Spleen (tissue), 7 donors: ENCODE measurements at regions not wholly inside any gene's neighbourhood (a gene's known extent, or its start where the extent isn't known, plus 50 kb on each side); places are given as distances from the start of the nearest gene placed in this dataset.

Source experiments
- POLR2A ChIP-seq, 3 donors: fragments of 450-650 bp; IDR thresholded peaks; one replicate each; pipeline ENCODE4 v1.5.1; 2017; ENCODE audit warnings: antibody characterized with exemption in 3 of 3, mild to moderate bottlenecking in 1 of 3
- POLR2AphosphoS5 ChIP-seq, 3 donors: sonication (generic); formaldehyde crosslinking; IDR thresholded peaks; one replicate each; pipeline ENCODE4 v1.5.1; 2017; ENCODE audit warnings: antibody characterized with exemption in 3 of 3
- TF ChIP-seq, protein P1 (sequence below), 11 experiments: fragments of 200-600 bp in 7 of 11; fragments of 450-650 bp in 4 of 11; sonication (generic) in 4 of 11; IDR thresholded peaks in 8 of 11; conservative IDR thresholded peaks in 3 of 11; 1 replicate in 7 of 11; 2 replicates in 4 of 11; pipeline versions ENCODE4 v1.4.0 to v1.8.0; 2016 to 2021; ENCODE audit warnings: antibody characterized with exemption in 11 of 11, inconsistent platforms in 4 of 11, mild to moderate bottlenecking in 1 of 11
- donor health status: DM: no; HTN: no; CAD: no; lungs with moderate emphysema.
- donor health status: DM: no; HTN: no; CAD: no.
- donor health status: DM: no; HTN: no; CAD: no.

DNA sequence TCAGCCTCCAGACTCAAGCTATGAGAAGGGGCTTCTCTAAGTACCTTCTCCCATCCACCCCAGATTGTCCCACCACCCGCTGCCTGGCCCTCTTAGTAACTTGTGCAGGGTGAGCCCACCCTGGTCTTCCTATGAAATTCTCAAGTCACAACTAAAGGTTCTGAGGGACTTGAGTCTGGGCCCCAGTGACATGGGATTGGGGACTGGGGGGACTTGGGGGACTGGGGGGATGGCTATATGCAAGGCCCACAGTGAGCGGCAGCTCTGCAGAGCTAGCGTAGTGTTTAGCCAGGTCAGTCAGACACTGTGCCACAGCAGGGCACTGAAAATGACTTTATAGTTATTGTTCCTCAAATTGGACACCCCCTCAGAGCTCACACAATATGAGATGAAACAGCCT lies 622.3 kb upstream of the CADM1 start:
- TF ChIP-seq, protein P1, sequence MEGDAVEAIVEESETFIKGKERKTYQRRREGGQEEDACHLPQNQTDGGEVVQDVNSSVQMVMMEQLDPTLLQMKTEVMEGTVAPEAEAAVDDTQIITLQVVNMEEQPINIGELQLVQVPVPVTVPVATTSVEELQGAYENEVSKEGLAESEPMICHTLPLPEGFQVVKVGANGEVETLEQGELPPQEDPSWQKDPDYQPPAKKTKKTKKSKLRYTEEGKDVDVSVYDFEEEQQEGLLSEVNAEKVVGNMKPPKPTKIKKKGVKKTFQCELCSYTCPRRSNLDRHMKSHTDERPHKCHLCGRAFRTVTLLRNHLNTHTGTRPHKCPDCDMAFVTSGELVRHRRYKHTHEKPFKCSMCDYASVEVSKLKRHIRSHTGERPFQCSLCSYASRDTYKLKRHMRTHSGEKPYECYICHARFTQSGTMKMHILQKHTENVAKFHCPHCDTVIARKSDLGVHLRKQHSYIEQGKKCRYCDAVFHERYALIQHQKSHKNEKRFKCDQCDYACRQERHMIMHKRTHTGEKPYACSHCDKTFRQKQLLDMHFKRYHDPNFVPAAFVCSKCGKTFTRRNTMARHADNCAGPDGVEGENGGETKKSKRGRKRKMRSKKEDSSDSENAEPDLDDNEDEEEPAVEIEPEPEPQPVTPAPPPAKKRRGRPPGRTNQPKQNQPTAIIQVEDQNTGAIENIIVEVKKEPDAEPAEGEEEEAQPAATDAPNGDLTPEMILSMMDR (IDR thresholded peaks at IDR 0.05 in 8 of 11, conservative IDR thresholded peaks at IDR 0.05 in 3 of 11): no peak
- no peak for TF ChIP-seq POLR2A (IDR thresholded peaks at IDR 0.05)
- TF ChIP-seq POLR2AphosphoS5 (IDR thresholded peaks at IDR 0.05): no peak
